HL-60 (cell line): ENCODE measurements at regions not wholly inside any gene's neighbourhood (a gene's known extent, or its start where the extent isn't known, plus 50 kb on each side); places are given as distances from the start of the nearest gene placed in this dataset.
"Not testable (repeated sequence)": the region's sequence is repeated elsewhere in the genome, so short reads cannot be mapped to it uniquely, and the experiment has no call there.

Experiments used
- DNase-seq, 2 experiments: peaks; one replicate each; pipeline ENCODE4 v3.0.0-alpha.2; 2010 to 2020; ENCODE audit warnings: low read depth in 1 of 2, low spot score in 1 of 2
- H3K27ac ChIP-seq: fragments of 250-450 bp; sonication (Bioruptor Pico); replicated peaks from 2 replicates; pipeline ENCODE4 v1.5.1; 2020; ENCODE audit warnings: mild to moderate bottlenecking, moderate library complexity
- H3K27me3 ChIP-seq: fragments of 250-450 bp; sonication (Bioruptor Pico); 2 replicates; pipeline ENCODE4 v1.5.1; 2021; ENCODE audit warnings: mild to moderate bottlenecking, moderate library complexity; ENCODE audit not compliant: insufficient read depth, poor library complexity, severe bottlenecking
- H3K4me3 ChIP-seq: replicated peaks from 2 replicates; pipeline ENCODE4 v1.5.1; 2011; ENCODE audit warnings: mild to moderate bottlenecking, control low read depth, low read length; ENCODE audit not compliant: insufficient read depth
- GABPA ChIP-seq: IDR thresholded peaks from 2 replicates; pipeline ENCODE4 v1.6.1; 2012; ENCODE audit warnings: low read depth
- POLR2AphosphoS5 ChIP-seq: IDR thresholded peaks from 2 replicates; pipeline ENCODE4 v1.6.1; 2012; ENCODE audit warnings: low read depth
- SPI1 ChIP-seq: IDR thresholded peaks from 2 replicates; pipeline ENCODE4 v1.6.1; 2012; ENCODE audit warnings: low read depth, mild to moderate bottlenecking, borderline replicate concordance
- TF ChIP-seq, protein P1 (sequence below): IDR thresholded peaks from 2 replicates; pipeline ENCODE4 v1.6.1; 2012; ENCODE audit warnings: low read depth; ENCODE audit not compliant: insufficient replicate concordance
- TF ChIP-seq, protein P2 (sequence below): IDR thresholded peaks from one replicate; pipeline ENCODE4 v1.5.1; 2011; ENCODE audit warnings: low read length, control low read depth, inconsistent platforms; ENCODE audit not compliant: insufficient read depth

DNA sequence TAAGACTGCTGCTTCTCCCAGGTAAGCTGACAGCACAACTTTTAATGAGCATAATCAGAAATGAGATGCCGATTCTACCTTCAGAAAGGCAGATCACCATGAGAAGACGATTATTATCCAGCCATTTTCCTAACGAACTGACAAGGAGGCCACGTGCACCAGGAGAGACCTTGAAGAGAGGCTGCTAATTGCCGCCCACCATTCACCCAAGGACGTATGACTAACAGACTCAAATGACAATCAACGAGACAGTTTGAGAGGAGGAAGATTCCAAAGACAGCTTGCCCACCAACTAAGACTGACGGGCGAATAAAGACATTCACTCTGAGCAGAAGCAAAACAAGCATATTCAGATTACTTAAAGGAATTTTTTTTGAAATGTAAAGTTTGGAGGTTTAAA lies 301.9 kb upstream of the TAC1 start:
- TF ChIP-seq, protein P1, sequence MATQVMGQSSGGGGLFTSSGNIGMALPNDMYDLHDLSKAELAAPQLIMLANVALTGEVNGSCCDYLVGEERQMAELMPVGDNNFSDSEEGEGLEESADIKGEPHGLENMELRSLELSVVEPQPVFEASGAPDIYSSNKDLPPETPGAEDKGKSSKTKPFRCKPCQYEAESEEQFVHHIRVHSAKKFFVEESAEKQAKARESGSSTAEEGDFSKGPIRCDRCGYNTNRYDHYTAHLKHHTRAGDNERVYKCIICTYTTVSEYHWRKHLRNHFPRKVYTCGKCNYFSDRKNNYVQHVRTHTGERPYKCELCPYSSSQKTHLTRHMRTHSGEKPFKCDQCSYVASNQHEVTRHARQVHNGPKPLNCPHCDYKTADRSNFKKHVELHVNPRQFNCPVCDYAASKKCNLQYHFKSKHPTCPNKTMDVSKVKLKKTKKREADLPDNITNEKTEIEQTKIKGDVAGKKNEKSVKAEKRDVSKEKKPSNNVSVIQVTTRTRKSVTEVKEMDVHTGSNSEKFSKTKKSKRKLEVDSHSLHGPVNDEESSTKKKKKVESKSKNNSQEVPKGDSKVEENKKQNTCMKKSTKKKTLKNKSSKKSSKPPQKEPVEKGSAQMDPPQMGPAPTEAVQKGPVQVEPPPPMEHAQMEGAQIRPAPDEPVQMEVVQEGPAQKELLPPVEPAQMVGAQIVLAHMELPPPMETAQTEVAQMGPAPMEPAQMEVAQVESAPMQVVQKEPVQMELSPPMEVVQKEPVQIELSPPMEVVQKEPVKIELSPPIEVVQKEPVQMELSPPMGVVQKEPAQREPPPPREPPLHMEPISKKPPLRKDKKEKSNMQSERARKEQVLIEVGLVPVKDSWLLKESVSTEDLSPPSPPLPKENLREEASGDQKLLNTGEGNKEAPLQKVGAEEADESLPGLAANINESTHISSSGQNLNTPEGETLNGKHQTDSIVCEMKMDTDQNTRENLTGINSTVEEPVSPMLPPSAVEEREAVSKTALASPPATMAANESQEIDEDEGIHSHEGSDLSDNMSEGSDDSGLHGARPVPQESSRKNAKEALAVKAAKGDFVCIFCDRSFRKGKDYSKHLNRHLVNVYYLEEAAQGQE: no peak
- TF ChIP-seq GABPA (no peak), SPI1 (no peak), POLR2AphosphoS5 (no peak)
- TF ChIP-seq, protein P2, sequence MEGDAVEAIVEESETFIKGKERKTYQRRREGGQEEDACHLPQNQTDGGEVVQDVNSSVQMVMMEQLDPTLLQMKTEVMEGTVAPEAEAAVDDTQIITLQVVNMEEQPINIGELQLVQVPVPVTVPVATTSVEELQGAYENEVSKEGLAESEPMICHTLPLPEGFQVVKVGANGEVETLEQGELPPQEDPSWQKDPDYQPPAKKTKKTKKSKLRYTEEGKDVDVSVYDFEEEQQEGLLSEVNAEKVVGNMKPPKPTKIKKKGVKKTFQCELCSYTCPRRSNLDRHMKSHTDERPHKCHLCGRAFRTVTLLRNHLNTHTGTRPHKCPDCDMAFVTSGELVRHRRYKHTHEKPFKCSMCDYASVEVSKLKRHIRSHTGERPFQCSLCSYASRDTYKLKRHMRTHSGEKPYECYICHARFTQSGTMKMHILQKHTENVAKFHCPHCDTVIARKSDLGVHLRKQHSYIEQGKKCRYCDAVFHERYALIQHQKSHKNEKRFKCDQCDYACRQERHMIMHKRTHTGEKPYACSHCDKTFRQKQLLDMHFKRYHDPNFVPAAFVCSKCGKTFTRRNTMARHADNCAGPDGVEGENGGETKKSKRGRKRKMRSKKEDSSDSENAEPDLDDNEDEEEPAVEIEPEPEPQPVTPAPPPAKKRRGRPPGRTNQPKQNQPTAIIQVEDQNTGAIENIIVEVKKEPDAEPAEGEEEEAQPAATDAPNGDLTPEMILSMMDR: no peak
- Histone ChIP-seq H3K4me3 (no peak overlapping the region), H3K27me3 (no peaks in the 10 kb centered on the region), H3K27ac (no peak overlapping the region)
- no peak for DNase-seq

DNA sequence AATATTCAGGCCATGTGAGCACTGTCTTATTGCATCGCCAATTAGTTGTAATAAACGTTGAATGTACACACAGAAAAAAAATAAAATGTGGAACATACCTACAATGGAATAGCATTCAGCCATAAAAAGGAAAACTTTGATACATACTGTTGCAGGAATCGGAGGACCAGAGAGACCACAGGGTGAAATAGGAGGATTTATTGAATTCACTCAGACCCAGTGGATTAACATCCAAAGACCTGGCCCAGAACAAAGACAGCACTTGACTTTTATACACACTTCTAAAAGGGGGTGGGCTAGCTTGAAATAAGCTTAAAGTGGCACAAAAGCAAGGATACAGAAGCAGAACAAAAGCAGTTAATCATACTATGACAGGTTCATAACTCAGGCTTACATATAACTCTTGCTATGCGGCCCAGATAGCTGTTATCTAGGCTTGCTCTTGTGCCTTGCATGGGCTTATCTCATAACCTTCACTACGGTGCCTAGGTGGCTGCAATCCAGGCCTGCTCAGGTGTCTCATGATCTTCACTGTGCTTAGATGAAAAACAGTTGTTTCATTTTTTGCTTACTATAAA lies 292.2 kb upstream of the TAC1 start:
- H3K27me3 ChIP-seq: no peaks in the 10 kb centered on the region
- DNase-seq: no peak
- no peak overlapping the region for H3K27ac ChIP-seq
- TF ChIP-seq SPI1 (no peak), POLR2AphosphoS5 (no peak)
- TF ChIP-seq, protein P1: no peak
- H3K4me3 ChIP-seq: no peak overlapping the region

DNA sequence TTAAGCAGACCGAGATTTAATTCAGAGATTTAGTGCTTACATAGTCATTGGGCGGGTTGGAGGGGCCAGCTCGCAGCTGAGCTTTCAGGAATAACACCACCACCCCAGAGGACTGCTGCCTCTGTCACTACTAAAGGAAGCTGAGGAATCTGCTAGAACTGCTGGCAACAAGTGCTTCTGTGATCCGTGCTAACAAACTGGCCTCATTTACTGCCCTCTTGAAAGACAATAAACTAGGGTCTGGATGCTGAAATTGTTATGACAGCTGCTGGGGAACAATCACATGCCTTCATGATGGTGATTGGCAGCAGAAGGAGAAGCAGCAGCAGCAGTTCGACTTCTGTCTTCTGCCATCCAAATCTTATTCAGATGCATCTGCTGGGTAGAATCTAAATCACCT lies 285.5 kb upstream of the TAC1 start:
- Histone ChIP-seq H3K27me3 (no peaks in the 10 kb centered on the region), H3K27ac (no peak overlapping the region), H3K4me3 (no peak overlapping the region)
- no peak for DNase-seq
- TF ChIP-seq GABPA: no peak
- no peak for TF ChIP-seq POLR2AphosphoS5

DNA sequence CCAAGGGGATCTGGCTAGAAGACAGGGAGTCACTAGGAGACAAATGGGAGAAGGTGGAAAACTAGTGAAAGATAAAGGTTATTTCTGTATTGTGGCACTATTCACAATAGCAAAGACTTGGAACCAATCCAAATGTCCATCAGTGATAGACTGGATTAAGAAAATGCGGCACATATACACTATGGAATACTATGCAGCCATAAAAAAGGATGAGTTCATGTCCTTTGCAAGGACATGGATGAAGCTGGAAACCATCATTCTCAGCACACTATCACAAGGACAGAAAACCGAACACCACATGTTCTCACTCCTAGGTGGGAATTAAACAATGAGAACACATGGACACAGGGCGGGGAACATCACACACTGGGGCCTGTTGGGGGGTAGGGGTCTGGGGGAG lies 282.4 kb upstream of the TAC1 start:
- DNase-seq, H3K27me3 ChIP-seq, H3K27ac ChIP-seq, H3K4me3 ChIP-seq: not testable (repeated sequence)

DNA sequence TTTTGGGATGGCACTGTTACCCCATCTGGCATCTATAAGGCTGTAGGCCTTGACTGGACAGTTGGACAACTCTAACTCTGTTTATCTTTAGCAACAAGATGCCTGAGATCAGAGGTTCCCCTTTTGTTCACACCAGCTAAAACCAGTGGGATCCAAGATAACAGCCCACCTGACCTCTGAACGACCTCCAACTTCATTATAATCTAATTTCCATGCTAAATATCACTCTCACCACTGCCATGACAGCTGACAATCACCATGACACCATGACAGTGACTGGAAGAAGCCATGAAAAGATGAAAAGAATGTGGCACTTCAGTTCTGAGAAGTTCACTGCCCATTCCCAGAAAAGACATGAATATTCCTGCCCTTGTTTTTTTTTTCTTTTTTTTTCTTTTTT lies 281.4 kb upstream of the TAC1 start:
- TF ChIP-seq GABPA: no peak
- no peak for TF ChIP-seq POLR2AphosphoS5
- no peak for TF ChIP-seq SPI1
- TF ChIP-seq, protein P1: no peak
- TF ChIP-seq, protein P2: no peak
- no peak overlapping the region for H3K27ac ChIP-seq
- no peaks in the 10 kb centered on the region for H3K27me3 ChIP-seq
- no peak overlapping the region for H3K4me3 ChIP-seq
- DNase-seq: no peak
